Endodermal cell (in vitro differentiated cells): ENCODE measurements at regions not wholly inside any gene's neighbourhood (a gene's known extent, or its start where the extent isn't known, plus 50 kb on each side); places are given as distances from the start of the nearest gene placed in this dataset.

Source experiments
- DNase-seq: peaks from one replicate; pipeline ENCODE4 v3.0.0-alpha.2; 2017
- H3K27ac ChIP-seq: 2 replicates; pipeline ENCODE4 v1.5.1; 2013; ENCODE audit warnings: mild to moderate bottlenecking, low read depth, low read length, moderate library complexity
- H3K27me3 ChIP-seq: 2 replicates; pipeline ENCODE4 v1.6.1; 2013; ENCODE audit warnings: mild to moderate bottlenecking, low read length, moderate library complexity; ENCODE audit not compliant: insufficient read depth, control insufficient read depth, poor library complexity, severe bottlenecking
- H3K36me3 ChIP-seq: 2 replicates; pipeline ENCODE4 v1.7.0; 2013; ENCODE audit warnings: mild to moderate bottlenecking, low read length, moderate library complexity; ENCODE audit not compliant: control insufficient read depth, insufficient read depth
- H3K4me1 ChIP-seq: one replicate; pipeline ENCODE4 v1.7.0; 2013; ENCODE audit warnings: low read length; ENCODE audit not compliant: control insufficient read depth, insufficient read depth
- H3K4me3 ChIP-seq: 2 replicates; pipeline ENCODE4 v1.5.1; 2013; ENCODE audit warnings: mild to moderate bottlenecking, low read length, moderate library complexity
- H3K9ac ChIP-seq: 2 replicates; pipeline ENCODE4 v1.6.1; 2013; ENCODE audit warnings: mild to moderate bottlenecking, low read length, moderate library complexity; ENCODE audit not compliant: poor library complexity, severe bottlenecking; ENCODE audit errors: extremely low read depth
- H3K9me3 ChIP-seq: 2 replicates; pipeline ENCODE4 v1.6.1; 2013; ENCODE audit warnings: mild to moderate bottlenecking, low read length, moderate library complexity; ENCODE audit not compliant: control insufficient read depth
- H3K27ac Mint-ChIP-seq: 2 replicates; pipeline ENCODE4 v1.8.0; 2020; ENCODE audit warnings: mixed read lengths
- H3K27me3 Mint-ChIP-seq: 2 replicates; pipeline ENCODE4 v1.8.0; 2021; ENCODE audit warnings: mild to moderate bottlenecking, mixed read lengths; ENCODE audit not compliant: insufficient read depth
- H3K36me3 Mint-ChIP-seq: 2 replicates; pipeline ENCODE4 v1.8.0; 2020; ENCODE audit warnings: low read depth, mixed read lengths
- H3K4me1 Mint-ChIP-seq: 2 replicates; pipeline ENCODE4 v1.8.0; 2020; ENCODE audit warnings: mixed read lengths
- H3K4me3 Mint-ChIP-seq: 2 replicates; pipeline ENCODE4 v1.8.0; 2020; ENCODE audit warnings: mild to moderate bottlenecking, moderate library complexity, mixed read lengths
- H3K9me3 Mint-ChIP-seq: 2 replicates; pipeline ENCODE4 v1.8.0; 2020; ENCODE audit warnings: mild to moderate bottlenecking, mixed read lengths
- CTCF ChIP-seq: fragments of 200-600 bp; sonication (generic); conservative IDR thresholded peaks from 2 replicates; pipeline ENCODE4 v1.5.0; 2021; ENCODE audit warnings: antibody characterized with exemption, mild to moderate bottlenecking
- WGBS, 2 experiments: methylation state at CpG; one replicate each; pipeline versions ENCODE4 v1.1.5 to v1.1.7; 2013; ENCODE audit warnings: missing lambda C conversion rate in 2 of 2, mixed read lengths in 1 of 2; ENCODE audit not compliant: insufficient coverage in 1 of 2, insufficient read length in 1 of 2; 5-methylcytosine and 5-hydroxymethylcytosine counted together

- no peak for TF ChIP-seq CTCF
- Histone ChIP-seq H3K4me3 (no peak overlapping the region), H3K27ac (no peak overlapping the region), H3K9ac (no peak overlapping the region), H3K36me3 (no peaks in the 10 kb centered on the region), H3K9me3 (no peaks in the 10 kb centered on the region), H3K4me1 (no peaks in the 10 kb centered on the region), H3K27me3 (no peaks in the 10 kb centered on the region)
- no peaks in the 10 kb centered on the region for H3K27me3 Mint-ChIP-seq
- DNase-seq: no peak
- no peak overlapping the region for H3K27ac Mint-ChIP-seq
- no peaks in the 10 kb centered on the region for H3K36me3 Mint-ChIP-seq
- no peak overlapping the region for H3K4me3 Mint-ChIP-seq
- 96 to 100% methylated on average over 2 to 3 of the region's 3 CpGs for WGBS, 2 experiments
- peaks cover 6% of the 10 kb centered on the region for H3K9me3 Mint-ChIP-seq
- no peaks in the 10 kb centered on the region for H3K4me1 Mint-ChIP-seq
Measured at GRCh38 chr10:107741971-107742370, 577.5 kb upstream of the SORCS1 start.

GRCh38 chr10:107740962-107741690 is 576.6 kb upstream of the SORCS1 start:
- H3K36me3 Mint-ChIP-seq: no peaks in the 10 kb centered on the region
- H3K9me3 ChIP-seq: no peaks in the 10 kb centered on the region
- TF ChIP-seq CTCF: no peak

GRCh38 chr10:107739951-107740350 is 575.4 kb upstream of the SORCS1 start:
- no peak for TF ChIP-seq CTCF
- H3K36me3 Mint-ChIP-seq: no peaks in the 10 kb centered on the region
- no peaks in the 10 kb centered on the region for H3K4me1 Mint-ChIP-seq
- no peak overlapping the region for H3K4me3 Mint-ChIP-seq
- Histone ChIP-seq H3K9ac (no peak overlapping the region), H3K36me3 (no peaks in the 10 kb centered on the region), H3K27me3 (no peaks in the 10 kb centered on the region), H3K4me3 (no peak overlapping the region), H3K9me3 (no peaks in the 10 kb centered on the region), H3K27ac (no peak overlapping the region), H3K4me1 (no peaks in the 10 kb centered on the region)
- DNase-seq: no peak
- peaks cover 3% of the 10 kb centered on the region for H3K9me3 Mint-ChIP-seq
- 95% methylated on average over 2 of the region's 3 CpGs; no CpG with 5 or more reads in 1 of the 2 experiments for WGBS, 2 experiments
- H3K27me3 Mint-ChIP-seq: no peaks in the 10 kb centered on the region
- no peak overlapping the region for H3K27ac Mint-ChIP-seq

More at GRCh38 chr10:107740962-107741690, 576.6 kb upstream of the SORCS1 start:
- no peak for DNase-seq
- H3K27ac Mint-ChIP-seq: no peak overlapping the region
- H3K4me3 Mint-ChIP-seq: no peak overlapping the region
- Histone ChIP-seq H3K36me3 (no peaks in the 10 kb centered on the region), H3K9ac (no peak overlapping the region), H3K4me3 (no peak overlapping the region), H3K4me1 (no peaks in the 10 kb centered on the region), H3K27ac (no peak overlapping the region), H3K27me3 (no peaks in the 10 kb centered on the region)
- peaks cover 3% of the 10 kb centered on the region for H3K9me3 Mint-ChIP-seq
- 95 to 100% methylated on average over 2 to 4 of the region's 4 CpGs for WGBS, 2 experiments
- H3K4me1 Mint-ChIP-seq: no peaks in the 10 kb centered on the region
- no peaks in the 10 kb centered on the region for H3K27me3 Mint-ChIP-seq
